Gastroesophageal sphincter (tissue), 4 donors: ENCODE measurements at regions not wholly inside any gene's neighbourhood (a gene's known extent, or its start where the extent isn't known, plus 50 kb on each side); places are given as distances from the start of the nearest gene placed in this dataset.

Experiments
- ATAC-seq: fragments of 150-250 bp; one replicate; pipeline ENCODE4 v1.9.1; 2016; ENCODE audit warnings: mild to moderate bottlenecking, moderate library complexity
- H3K27ac ChIP-seq, 4 donors: fragments of 200-600 bp; sonication (generic) in 3 of 4; 1 replicate in 3 of 4; 2 replicates in 1 of 4; pipeline ENCODE4 v1.5.1; 2016 to 2019
- H3K27me3 ChIP-seq: fragments of 200-600 bp; sonication (generic); one replicate; pipeline ENCODE4 v1.5.1; 2019
- H3K36me3 ChIP-seq, 2 donors: fragments of 200-600 bp; sonication (generic); one replicate each; pipeline ENCODE4 v1.5.1; 2019; ENCODE audit warnings: control low read depth in 1 of 2
- H3K4me1 ChIP-seq, 3 donors: fragments of 200-600 bp; sonication (generic); 1 replicate in 2 of 3; 2 replicates in 1 of 3; pipeline ENCODE4 v1.5.1; 2016 to 2019; ENCODE audit warnings: control low read depth in 2 of 3
- H3K4me3 ChIP-seq, 2 donors: fragments of 200-600 bp; sonication (generic); one replicate each; pipeline ENCODE4 v1.5.1; 2019; ENCODE audit warnings: mild to moderate bottlenecking in 1 of 2, moderate library complexity in 1 of 2
- H3K9me3 ChIP-seq, 3 donors: fragments of 200-600 bp; sonication (generic); one replicate each; pipeline ENCODE4 v1.5.1; 2017 to 2019; ENCODE audit warnings: control low read depth in 2 of 3
- EP300 ChIP-seq: sonication (generic); formaldehyde crosslinking; IDR thresholded peaks from one replicate; pipeline ENCODE4 v1.6.1; 2017; ENCODE audit warnings: antibody characterized with exemption, mild to moderate bottlenecking
- POLR2A ChIP-seq, 2 donors: fragments of 450-650 bp; IDR thresholded peaks; one replicate each; pipeline ENCODE4 v1.6.1; 2017; ENCODE audit warnings: antibody characterized with exemption in 2 of 2, mild to moderate bottlenecking in 2 of 2, moderate library complexity in 1 of 2
- POLR2AphosphoS5 ChIP-seq: sonication (generic); formaldehyde crosslinking; IDR thresholded peaks from one replicate; pipeline ENCODE4 v1.6.1; 2017; ENCODE audit warnings: antibody characterized with exemption
- WGBS, 2 donors: methylation state at CpG; one replicate each; pipeline ENCODE4 v1.1.5; 2018; ENCODE audit warnings: low coverage in 1 of 2; 5-methylcytosine and 5-hydroxymethylcytosine counted together
- TF ChIP-seq, protein P1 (sequence below), 4 experiments: fragments of 200-600 bp in 2 of 4; fragments of 450-650 bp in 2 of 4; sonication (generic) in 1 of 4; IDR thresholded peaks; one replicate each; pipeline ENCODE4 v1.5.1; 2017 to 2019; ENCODE audit warnings: antibody characterized with exemption in 4 of 4, mild to moderate bottlenecking in 2 of 4, moderate library complexity in 2 of 4

GRCh38 chr3:180402471-180403073 is 199.4 kb upstream of the TTC14 start:
- Histone ChIP-seq H3K9me3 (no peaks in the 10 kb centered on the region), H3K27ac (no peak overlapping the region), H3K4me1 (no peaks in the 10 kb centered on the region), H3K27me3 (no peaks in the 10 kb centered on the region), H3K4me3 (no peak overlapping the region), H3K36me3 (no peaks in the 10 kb centered on the region)
- no peak for ATAC-seq
- TF ChIP-seq EP300 (no peak), POLR2A (IDR thresholded peaks at IDR 0.05) (no peak), POLR2AphosphoS5 (no peak)
- TF ChIP-seq, protein P1, sequence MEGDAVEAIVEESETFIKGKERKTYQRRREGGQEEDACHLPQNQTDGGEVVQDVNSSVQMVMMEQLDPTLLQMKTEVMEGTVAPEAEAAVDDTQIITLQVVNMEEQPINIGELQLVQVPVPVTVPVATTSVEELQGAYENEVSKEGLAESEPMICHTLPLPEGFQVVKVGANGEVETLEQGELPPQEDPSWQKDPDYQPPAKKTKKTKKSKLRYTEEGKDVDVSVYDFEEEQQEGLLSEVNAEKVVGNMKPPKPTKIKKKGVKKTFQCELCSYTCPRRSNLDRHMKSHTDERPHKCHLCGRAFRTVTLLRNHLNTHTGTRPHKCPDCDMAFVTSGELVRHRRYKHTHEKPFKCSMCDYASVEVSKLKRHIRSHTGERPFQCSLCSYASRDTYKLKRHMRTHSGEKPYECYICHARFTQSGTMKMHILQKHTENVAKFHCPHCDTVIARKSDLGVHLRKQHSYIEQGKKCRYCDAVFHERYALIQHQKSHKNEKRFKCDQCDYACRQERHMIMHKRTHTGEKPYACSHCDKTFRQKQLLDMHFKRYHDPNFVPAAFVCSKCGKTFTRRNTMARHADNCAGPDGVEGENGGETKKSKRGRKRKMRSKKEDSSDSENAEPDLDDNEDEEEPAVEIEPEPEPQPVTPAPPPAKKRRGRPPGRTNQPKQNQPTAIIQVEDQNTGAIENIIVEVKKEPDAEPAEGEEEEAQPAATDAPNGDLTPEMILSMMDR (IDR thresholded peaks at IDR 0.05): no peak
- WGBS, 2 donors: 48 to 80% methylated on average over 2 of the region's 2 CpGs

- no peak for ATAC-seq
These were observed 198.8 kb upstream of the TTC14 start for GRCh38 chr3:180403156-180403555.

GRCh38 chr3:180408654-180409053 is 193.3 kb upstream of the TTC14 start:
- no peaks in the 10 kb centered on the region for H3K36me3 ChIP-seq
- 33 to 57% methylated on average over 1 of the region's 1 CpG for WGBS, 2 donors
- ATAC-seq: no peak
- H3K4me3 ChIP-seq: no peak overlapping the region
- H3K27ac ChIP-seq: no peak overlapping the region
- no peaks in the 10 kb centered on the region for H3K4me1 ChIP-seq
- H3K9me3 ChIP-seq: no peaks in the 10 kb centered on the region
- TF ChIP-seq EP300 (no peak), POLR2A (IDR thresholded peaks at IDR 0.05) (no peak)
- TF ChIP-seq, protein P1 (IDR thresholded peaks at IDR 0.05): no peak
- H3K27me3 ChIP-seq: no peaks in the 10 kb centered on the region

More at GRCh38 chr3:180403156-180403555, 198.8 kb upstream of the TTC14 start:
- TF ChIP-seq, protein P1 (IDR thresholded peaks at IDR 0.05): no peak
- TF ChIP-seq EP300 (no peak), POLR2AphosphoS5 (no peak), POLR2A (IDR thresholded peaks at IDR 0.05) (no peak)
- no peak overlapping the region for H3K27ac ChIP-seq
- no peaks in the 10 kb centered on the region for H3K9me3 ChIP-seq
- no peaks in the 10 kb centered on the region for H3K36me3 ChIP-seq
- no peaks in the 10 kb centered on the region for H3K4me1 ChIP-seq
- H3K27me3 ChIP-seq: no peaks in the 10 kb centered on the region
- no peak overlapping the region for H3K4me3 ChIP-seq

DNA sequence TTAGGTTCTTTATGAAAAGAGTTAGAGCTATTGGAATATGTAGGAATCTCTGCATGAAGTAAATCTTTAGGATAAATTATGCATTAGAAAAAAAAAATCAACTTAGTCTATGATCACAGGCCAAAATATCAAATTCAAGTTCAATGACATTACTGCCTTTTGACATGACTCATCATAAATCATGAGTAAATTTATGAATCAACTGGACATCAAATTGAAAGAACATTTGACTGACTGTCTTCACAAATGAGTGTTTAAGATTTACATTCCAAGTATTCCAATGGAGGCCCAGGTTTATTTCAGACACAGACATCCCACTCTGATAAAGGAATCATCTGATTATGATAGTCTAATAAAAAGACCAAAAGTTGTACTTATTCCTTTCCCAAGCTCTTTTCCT is 192.8 kb upstream of the TTC14 start:
- Histone ChIP-seq H3K36me3 (no peaks in the 10 kb centered on the region), H3K9me3 (no peaks in the 10 kb centered on the region), H3K4me3 (no peak overlapping the region), H3K27ac (no peak overlapping the region), H3K4me1 (no peaks in the 10 kb centered on the region), H3K27me3 (no peaks in the 10 kb centered on the region)
- no peak for TF ChIP-seq POLR2AphosphoS5
- no peak for TF ChIP-seq POLR2A (IDR thresholded peaks at IDR 0.05)
- no peak for TF ChIP-seq EP300
- no peak for ATAC-seq

DNA sequence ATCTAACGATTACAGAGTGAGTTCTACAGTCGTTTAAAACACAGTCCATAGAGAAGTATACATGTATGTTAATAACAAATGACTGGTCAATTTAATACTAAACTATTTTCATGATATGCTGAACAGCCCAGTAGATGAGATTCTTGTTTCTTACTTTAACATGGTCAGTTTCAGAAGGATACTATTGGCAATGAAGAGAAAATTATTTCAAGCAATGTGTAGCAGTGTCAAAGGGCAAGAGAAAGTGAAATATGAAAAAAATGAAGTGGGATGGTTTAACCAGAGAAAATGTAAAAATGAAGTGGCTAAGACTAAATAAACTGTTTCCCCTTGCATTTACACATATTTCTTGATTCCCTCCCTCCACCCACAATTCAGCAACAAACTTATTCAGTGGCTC is 192.1 kb upstream of the TTC14 start:
- Histone ChIP-seq H3K4me3 (no peak overlapping the region), H3K36me3 (no peaks in the 10 kb centered on the region), H3K27ac (no peak overlapping the region), H3K9me3 (no peaks in the 10 kb centered on the region), H3K27me3 (no peaks in the 10 kb centered on the region), H3K4me1 (no peaks in the 10 kb centered on the region)
- 49 to 84% methylated on average over 2 of the region's 2 CpGs for WGBS, 2 donors
- ATAC-seq: no peak
- TF ChIP-seq POLR2AphosphoS5 (no peak), EP300 (no peak), POLR2A (IDR thresholded peaks at IDR 0.05) (no peak)
- TF ChIP-seq, protein P1 (IDR thresholded peaks at IDR 0.05): no peak
